GM04503 (cell line): ENCODE measurements at regions not wholly inside any gene's neighbourhood (a gene's known extent, or its start where the extent isn't known, plus 50 kb on each side); places are given as distances from the start of the nearest gene placed in this dataset.
"Not testable (repeated sequence)": the region's sequence is repeated elsewhere in the genome, so short reads cannot be mapped to it uniquely, and the experiment has no call there.

Experiments used
- DNase-seq: peaks from one replicate; pipeline ENCODE4 v3.0.0-alpha.2; 2012; ENCODE audit warnings: low read depth

- DNase-seq: no peak
These were observed 291.7 kb upstream of the MAF start for GRCh38 chr16:79892278-79892677.

DNA sequence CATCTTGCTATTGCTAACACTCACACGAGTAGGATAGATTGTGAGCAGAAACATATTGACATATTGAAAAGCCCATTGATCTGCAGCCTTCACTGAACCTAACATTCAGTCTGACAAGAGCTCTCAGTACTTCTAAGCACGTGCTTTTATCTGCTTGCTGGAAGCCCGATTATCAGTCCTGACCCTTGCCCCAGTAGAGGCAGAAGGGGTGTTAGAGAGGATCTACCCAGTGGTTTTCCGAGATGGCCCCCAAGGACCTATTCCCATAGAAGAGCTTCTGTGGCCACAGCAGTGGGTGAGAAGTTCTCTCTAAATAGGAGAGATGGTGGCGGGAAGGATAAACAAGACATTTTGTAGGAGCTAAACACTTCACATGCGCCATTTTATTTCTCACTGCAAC lies 290.9 kb upstream of the MAF start:
- no peak for DNase-seq

- DNase-seq: no peak
These were observed 287.3 kb upstream of the MAF start for GRCh38 chr16:79887541-79888540.

- DNase-seq: no peak
These were observed 284.8 kb upstream of the MAF start for GRCh38 chr16:79885320-79885719.

DNA sequence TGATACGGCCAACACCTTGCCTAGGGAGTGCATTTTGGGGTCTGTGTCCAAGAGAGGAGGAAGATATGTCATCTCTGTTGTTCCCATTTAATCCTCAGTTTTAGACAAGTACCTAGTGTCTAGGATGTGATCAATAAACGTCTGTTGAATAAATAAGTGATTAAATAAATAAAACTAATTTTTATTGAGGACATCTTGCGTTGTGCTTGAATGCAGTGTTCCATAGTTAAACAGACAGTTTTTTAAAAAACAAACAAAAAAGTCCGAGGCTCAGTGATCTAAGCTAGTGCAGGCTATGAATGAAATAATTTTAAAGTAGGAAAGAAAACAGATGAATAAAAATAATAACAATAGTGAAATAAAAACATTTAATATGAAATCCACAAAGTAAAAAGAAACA lies 283.0 kb upstream of the MAF start:
- no peak for DNase-seq

- DNase-seq: no peak
These were observed 281.9 kb upstream of the MAF start for GRCh38 chr16:79882340-79883005.

DNA sequence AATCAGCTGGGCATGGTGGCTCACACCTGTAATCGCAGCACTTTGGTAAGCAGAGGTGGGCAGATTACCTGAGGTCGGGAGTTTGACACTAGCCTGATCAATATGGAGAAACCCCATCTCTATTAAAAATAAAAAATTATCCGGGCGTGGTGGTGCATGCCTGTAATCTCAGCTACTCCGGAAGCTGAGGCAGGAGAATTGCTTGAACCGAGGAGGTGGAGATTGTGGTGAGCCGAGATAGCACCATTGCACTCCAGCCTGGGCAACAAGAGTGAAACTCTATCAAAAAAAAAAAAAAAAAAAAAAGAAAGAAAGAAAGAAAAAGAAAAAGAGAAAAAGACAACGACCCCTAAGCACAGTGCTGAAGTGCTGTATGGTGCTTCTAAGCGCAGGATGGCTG lies 280.6 kb upstream of the MAF start:
- DNase-seq: not testable (repeated sequence)

- no peak for DNase-seq
These were observed 275.8 kb upstream of the MAF start for GRCh38 chr16:79876332-79876730.

- no peak for DNase-seq
These were observed 273.9 kb upstream of the MAF start for GRCh38 chr16:79874391-79874790.

DNA sequence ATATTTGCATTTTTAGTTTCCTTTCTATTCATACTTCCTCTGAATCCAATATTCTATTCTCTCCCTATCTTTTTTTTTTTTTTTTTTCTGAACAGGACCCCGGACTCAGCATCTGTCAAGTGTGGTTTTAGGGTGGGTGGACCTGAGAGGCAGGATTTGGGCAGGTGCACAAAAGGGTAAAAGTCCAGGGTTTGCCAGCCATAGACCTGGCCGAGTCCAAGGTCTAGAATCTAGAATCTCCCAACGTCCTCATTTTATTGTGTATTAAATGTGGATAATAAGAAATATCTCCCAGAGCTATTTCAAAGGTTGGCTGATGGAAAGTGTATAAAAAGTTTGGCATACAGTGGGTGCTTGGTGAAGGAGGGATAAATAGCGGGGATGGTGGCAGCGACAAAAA lies 273.3 kb upstream of the MAF start:
- no peak for DNase-seq

- DNase-seq: no peak
These were observed 271.4 kb upstream of the MAF start for GRCh38 chr16:79871906-79872305.

- DNase-seq: no peak
These were observed 269.7 kb upstream of the MAF start for GRCh38 chr16:79870016-79870886.

DNA sequence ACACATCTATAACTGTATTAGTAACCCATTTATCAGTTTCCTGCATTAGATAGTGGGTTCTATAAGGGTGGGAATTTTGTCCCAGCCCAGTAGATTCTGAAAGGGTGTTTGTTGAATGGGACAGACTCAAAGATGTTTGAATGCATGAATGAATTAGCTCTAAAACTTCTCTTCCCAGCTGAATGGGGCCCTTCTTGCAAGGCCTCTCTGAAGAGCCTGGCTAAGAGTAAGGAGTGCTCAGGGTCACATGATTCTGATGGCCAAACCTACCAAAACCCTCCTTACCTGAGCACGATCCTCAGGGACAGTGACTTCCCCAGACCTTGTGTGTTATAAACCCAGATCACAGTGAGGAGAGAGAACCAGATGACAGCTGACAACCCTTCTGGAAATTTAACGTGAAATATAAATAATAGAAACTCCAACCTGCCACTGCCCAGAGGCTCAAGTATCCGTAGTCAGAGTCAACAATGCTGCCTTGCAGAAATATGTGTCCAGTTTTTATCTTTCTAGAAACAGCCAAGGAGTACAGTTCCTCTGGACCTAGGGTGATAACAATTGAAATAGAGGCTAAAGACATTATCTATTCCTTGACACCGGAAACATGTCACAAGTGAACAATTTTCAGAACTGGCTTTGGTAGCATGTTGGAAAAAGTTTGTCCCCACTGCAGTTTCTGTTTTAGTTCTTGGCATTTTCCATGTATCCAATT lies 268.9 kb upstream of the MAF start:
- no peak for DNase-seq

GRCh38 chr16:79868841-79869240 lies 268.3 kb upstream of the MAF start:
- DNase-seq: no peak

DNA sequence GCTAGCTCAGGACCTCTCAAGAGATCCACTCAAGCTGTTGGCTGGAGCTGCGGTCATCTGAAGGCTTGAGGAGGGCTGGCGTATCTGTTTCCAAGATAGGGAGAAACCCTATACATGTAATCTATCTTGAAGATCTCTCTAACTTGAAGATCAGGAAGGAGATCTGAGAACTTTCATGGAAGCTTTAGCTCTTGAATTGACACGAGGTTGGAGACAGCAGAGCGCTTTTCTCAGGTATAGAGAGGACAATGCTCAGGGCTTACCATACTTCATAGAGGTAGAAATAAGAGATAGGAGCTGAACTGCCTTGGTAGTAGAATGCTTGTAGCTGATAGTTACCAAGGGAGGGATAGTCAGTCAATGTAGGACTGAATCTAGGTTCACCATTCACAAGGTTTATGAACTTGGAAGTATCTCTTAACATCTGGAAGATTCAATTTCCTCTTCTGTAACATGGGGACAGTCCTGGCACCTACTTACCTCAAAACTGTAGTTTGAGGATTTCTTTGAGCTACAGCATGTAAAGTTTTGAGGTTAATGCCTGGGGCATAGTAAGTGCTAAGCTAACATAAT lies 267.0 kb upstream of the MAF start:
- DNase-seq: no peak

DNA sequence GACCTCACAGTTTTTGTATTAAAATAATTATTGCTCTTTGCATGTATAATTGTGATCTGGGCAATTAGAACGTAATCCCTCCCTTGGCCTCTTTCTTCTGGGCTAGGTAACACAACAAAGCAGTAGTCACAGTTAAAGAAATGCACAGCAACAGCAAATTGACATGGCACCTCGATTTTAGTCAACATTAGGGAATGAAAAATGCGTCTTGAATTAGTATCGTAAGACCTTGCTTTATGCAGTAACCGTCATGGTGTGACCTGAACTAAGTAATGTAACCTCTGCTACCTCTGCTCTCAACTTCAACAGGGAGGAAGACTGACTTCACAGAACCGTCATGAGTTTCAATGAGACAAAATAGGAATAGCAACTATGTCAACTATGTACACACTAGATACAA lies 265.4 kb upstream of the MAF start:
- no peak for DNase-seq

DNA sequence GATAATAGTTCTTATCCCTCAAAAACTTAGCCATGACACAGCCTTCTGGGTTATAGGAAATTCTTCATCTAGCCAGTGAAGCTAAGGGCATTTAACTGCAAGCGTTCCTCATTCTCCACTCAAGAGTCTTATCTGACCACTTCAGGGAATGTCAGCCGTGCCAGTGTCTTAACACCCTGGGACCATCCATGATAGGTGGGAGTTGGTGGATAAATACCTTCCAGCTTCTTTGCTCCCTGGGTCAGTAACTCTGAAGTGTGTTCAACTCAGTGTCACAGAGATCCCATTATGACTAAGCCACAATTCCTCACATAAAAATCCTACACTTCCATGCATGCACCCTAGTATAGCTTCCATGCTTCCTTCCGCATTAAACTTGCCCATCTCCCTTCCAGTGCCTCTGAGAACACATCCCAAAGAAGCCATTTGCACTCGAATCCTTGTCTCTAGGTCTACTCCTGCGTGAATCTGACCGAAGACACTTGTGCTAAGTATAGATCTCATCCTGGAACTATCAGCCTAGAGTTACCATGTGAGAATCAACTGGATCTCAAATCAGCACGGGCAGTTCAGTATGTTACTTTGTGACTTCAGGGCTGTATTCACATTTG lies 264.3 kb upstream of the MAF start:
- no peak for DNase-seq

DNA sequence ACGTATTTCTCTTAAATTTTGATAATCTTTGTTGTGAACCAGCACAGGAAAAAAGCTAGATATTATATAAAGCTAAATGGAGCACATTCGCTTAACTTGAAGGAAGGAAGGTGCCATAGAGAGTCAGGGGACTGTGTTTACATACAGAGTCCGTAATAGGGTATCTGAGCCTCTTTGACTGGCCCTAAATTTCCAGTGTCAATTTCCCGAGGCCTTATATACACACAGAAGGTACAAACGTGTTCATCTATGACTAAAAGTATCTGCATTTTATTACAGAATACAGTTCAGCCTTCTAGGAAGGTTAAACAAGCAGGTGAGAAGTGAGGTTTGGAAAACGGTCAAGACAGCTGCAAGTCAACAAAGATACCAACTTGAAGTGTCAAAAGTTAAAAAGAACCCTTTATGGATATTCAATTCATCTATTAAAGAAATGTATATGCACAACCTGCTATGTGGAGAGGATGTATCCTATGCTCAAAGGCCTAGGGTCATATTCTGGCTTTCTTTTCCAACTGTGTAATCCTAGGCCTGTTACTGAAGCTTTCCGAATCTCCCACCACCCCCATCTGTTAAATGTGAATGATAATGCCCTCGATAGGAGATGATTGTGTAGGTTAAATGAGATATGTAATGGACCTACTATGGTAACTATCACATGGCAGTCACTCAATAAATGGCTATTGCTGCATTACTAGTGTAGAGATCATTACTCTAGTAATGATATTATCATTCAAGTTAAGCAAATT lies 263.7 kb upstream of the MAF start:
- DNase-seq: no peak

GRCh38 chr16:79863128-79864031 lies 262.8 kb upstream of the MAF start:
- DNase-seq: no peak
